ENCODE measurements at regions not wholly inside any gene's neighbourhood (a gene's known extent, or its start where the extent isn't known, plus 50 kb on each side); places are given as distances from the start of the nearest gene placed in this dataset.
A peak's percentile ranks its signal among the peaks of the same experiment; 100 is the strongest.

GRCh38 chr1:200354243-200354642, 55.6 kb downstream of the ZNF281 start:
- no peaks in the 10 kb centered on the region for H3K4me1 ChIP-seq

GRCh38 chr1:200353232-200353631, 56.6 kb downstream of the ZNF281 start:
- Histone ChIP-seq H3K4me1 (no peaks in the 10 kb centered on the region), H3K4me3 (no peak overlapping the region), H3K9me3 (no peaks in the 10 kb centered on the region), H3K27me3 (no peaks in the 10 kb centered on the region), H3K27ac (no peak overlapping the region), H3K36me3 (no peaks in the 10 kb centered on the region)
- DNase-seq = no peak
- intact Hi-C loops (cut with DNase I; ENCODE audit: low total_unique reads) = no loop called here
- TF ChIP-seq POLR2A (IDR thresholded peaks at IDR 0.05) (no peak), CTCF (IDR thresholded peaks at IDR 0.05) (no peak)

More at GRCh38 chr1:200354243-200354642, 55.6 kb downstream of the ZNF281 start:
- TF ChIP-seq CTCF (IDR thresholded peaks at IDR 0.05) = no peak
- TF ChIP-seq POLR2A (IDR thresholded peaks at IDR 0.05) = no peak
- Histone ChIP-seq H3K27me3 (no peaks in the 10 kb centered on the region), H3K36me3 (no peaks in the 10 kb centered on the region), H3K4me3 (no peak overlapping the region), H3K9me3 (no peaks in the 10 kb centered on the region), H3K27ac (no peak overlapping the region)
- DNase-seq = no peak
- intact Hi-C loops (cut with DNase I; ENCODE audit: low total_unique reads) = no loop called here

GRCh38 chr1:200351826-200352549, 57.8 kb downstream of the ZNF281 start:
- H3K4me3 ChIP-seq = peak overlapping the region in 1 of 2 donors; percentile 1
- no peak for DNase-seq

GRCh38 chr1:200351425-200351824, 58.4 kb downstream of the ZNF281 start:
- Histone ChIP-seq H3K9me3 (no peaks in the 10 kb centered on the region), H3K4me1 (no peaks in the 10 kb centered on the region), H3K4me3 (no peak overlapping the region), H3K36me3 (no peaks in the 10 kb centered on the region), H3K27ac (no peak overlapping the region), H3K27me3 (no peaks in the 10 kb centered on the region)
- TF ChIP-seq CTCF (IDR thresholded peaks at IDR 0.05) = no peak
- TF ChIP-seq POLR2A (IDR thresholded peaks at IDR 0.05) = no peak
- no peak for DNase-seq
- intact Hi-C loops (cut with DNase I; ENCODE audit: low total_unique reads) = no loop called here

More at GRCh38 chr1:200351826-200352549, 57.8 kb downstream of the ZNF281 start:
- intact Hi-C loops (cut with DNase I; ENCODE audit: low total_unique reads) = no loop called here
- Histone ChIP-seq H3K27ac (peak overlapping the region in 1 of 2 donors; percentile 51), H3K27me3 (no peaks in the 10 kb centered on the region), H3K4me1 (no peaks in the 10 kb centered on the region), H3K36me3 (no peaks in the 10 kb centered on the region), H3K9me3 (no peaks in the 10 kb centered on the region)
- no peak for TF ChIP-seq CTCF (IDR thresholded peaks at IDR 0.05)
- TF ChIP-seq POLR2A (IDR thresholded peaks at IDR 0.05) = no peak

- no peaks in the 10 kb centered on the region for H3K27me3 ChIP-seq
- intact Hi-C loops (cut with DNase I; ENCODE audit: low total_unique reads) = no loop called here
- no peaks in the 10 kb centered on the region for H3K36me3 ChIP-seq
- no peaks in the 10 kb centered on the region for H3K4me1 ChIP-seq
- no peaks in the 10 kb centered on the region for H3K9me3 ChIP-seq
- H3K27ac ChIP-seq = no peak overlapping the region
- no peak for TF ChIP-seq POLR2A (IDR thresholded peaks at IDR 0.05)
- no peak overlapping the region for H3K4me3 ChIP-seq
- DNase-seq = no peak
Observed at GRCh38 chr1:200346700-200347099, 63.1 kb downstream of the ZNF281 start.

Data from uterus (tissue), 3 donors.